Occipital lobe (tissue), 1 donor: ENCODE measurements at regions not wholly inside any gene's neighbourhood (a gene's known extent, or its start where the extent isn't known, plus 50 kb on each side); places are given as distances from the start of the nearest gene placed in this dataset.

Source experiments
- DNase-seq: peaks from one replicate; lab custom pipeline; 2025; lab: John Stamatoyannopoulos, UW

DNA sequence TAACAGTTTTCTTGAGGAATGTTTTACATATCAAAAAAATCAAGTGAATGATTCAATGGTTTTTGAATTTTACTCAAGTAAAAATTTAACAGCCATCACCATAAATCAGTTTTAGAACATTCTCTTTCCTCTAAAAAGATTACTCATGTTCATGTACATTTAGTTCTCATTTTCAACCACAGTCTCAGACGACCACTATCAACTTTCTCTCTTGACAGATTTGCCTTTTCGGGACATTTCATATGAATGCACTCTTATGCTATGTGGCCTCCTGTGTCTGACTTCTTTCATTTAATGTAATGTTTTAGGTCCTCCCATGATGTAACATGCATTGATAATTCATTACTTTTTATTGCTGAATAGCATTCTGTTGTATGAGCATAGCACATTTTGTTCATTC lies 309.3 kb upstream of the PLSCR5 start:
- no peak for DNase-seq

- no peak for DNase-seq
Measured at GRCh38 chr3:146912241-146913015, 307.3 kb upstream of the PLSCR5 start.

DNA sequence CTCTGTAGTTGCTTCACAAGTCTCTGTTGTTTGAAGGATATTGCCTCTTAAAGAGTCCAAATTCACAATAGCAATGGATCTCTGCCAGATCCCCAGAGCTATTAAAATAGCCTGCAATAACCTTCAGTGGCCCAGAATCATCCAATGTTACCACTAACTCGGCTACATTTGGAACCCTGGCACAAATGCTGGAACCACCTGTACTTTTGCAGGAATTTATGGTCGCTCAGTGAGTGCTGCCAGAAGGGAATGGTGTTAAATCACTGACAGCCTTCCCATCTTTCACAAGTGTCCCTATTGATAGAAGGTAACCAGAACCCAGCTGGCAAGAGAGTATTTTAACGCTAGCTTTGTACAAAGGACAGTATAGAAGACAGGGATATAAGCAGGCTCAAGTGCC lies 298.8 kb upstream of the PLSCR5 start:
- no peak for DNase-seq

GRCh38 chr3:146899171-146899570 lies 294.0 kb upstream of the PLSCR5 start:
- DNase-seq: no peak

- DNase-seq: no peak
Measured at GRCh38 chr3:146896711-146897110, 291.6 kb upstream of the PLSCR5 start.

- no peak for DNase-seq
Measured at GRCh38 chr3:146895026-146895749, 290.0 kb upstream of the PLSCR5 start.

- no peak for DNase-seq
Measured at GRCh38 chr3:146894406-146894805, 289.3 kb upstream of the PLSCR5 start.

DNA sequence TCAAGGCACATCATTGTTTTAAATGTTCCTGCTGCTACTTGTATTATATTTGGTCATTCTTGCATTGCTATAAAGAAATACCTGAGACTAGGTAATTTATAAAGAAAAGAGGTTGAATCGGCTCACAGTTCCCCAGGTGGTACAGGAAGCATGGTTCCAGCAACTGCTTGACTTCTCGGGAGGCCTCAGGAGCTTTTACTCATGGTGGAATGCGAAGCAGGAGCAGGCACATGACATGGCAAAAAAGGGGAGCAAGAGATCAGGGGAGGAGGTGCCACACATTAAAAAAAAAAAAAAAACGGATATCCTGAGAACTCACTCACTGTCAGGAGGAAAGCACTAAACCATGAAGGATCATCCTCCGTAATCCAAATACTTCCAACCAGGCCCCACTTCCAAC lies 286.9 kb upstream of the PLSCR5 start:
- DNase-seq: no peak

DNA sequence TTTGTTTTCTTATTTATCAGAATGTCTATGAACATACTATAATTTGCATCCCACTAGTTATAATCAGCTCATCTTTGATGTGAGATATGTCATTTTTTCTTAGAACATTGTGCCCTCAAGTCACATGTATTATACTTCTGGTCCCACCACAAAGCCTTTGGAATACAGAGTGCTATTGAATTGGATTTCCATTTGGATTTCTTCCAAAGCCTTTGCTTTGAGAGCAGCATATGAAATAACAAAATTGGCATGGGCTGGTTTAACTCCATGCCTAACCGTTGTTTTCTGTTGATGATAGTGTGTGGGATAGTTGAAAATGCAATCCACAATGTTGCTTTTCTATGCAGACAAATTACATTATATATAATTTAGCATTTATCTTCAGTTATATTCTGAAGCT lies 284.5 kb upstream of the PLSCR5 start:
- DNase-seq: no peak

GRCh38 chr3:146888176-146888575 lies 283.0 kb upstream of the PLSCR5 start:
- no peak for DNase-seq

- no peak for DNase-seq
Measured at GRCh38 chr3:146884721-146885120, 279.6 kb upstream of the PLSCR5 start.

DNA sequence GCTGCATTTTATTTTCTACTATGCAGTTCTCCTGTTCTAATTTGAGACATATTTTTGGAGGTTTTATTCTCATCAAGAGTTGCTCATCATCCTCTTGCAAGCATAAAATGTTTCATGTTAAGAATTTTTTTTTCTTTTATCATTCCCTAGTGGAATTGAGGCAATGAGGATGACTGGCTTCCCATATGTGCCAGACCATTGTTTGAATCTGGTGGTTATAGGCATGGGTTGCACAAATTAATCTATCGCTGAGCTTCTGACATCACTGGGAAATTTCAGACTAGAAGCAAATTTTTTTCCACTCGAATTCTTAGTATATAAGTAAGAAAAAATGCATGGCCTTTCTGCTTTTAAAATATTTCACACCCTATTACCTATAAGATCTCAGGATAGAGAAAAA lies 279.1 kb upstream of the PLSCR5 start:
- no peak for DNase-seq

- no peak for DNase-seq
Measured at GRCh38 chr3:146883288-146883687, 278.1 kb upstream of the PLSCR5 start.

DNA sequence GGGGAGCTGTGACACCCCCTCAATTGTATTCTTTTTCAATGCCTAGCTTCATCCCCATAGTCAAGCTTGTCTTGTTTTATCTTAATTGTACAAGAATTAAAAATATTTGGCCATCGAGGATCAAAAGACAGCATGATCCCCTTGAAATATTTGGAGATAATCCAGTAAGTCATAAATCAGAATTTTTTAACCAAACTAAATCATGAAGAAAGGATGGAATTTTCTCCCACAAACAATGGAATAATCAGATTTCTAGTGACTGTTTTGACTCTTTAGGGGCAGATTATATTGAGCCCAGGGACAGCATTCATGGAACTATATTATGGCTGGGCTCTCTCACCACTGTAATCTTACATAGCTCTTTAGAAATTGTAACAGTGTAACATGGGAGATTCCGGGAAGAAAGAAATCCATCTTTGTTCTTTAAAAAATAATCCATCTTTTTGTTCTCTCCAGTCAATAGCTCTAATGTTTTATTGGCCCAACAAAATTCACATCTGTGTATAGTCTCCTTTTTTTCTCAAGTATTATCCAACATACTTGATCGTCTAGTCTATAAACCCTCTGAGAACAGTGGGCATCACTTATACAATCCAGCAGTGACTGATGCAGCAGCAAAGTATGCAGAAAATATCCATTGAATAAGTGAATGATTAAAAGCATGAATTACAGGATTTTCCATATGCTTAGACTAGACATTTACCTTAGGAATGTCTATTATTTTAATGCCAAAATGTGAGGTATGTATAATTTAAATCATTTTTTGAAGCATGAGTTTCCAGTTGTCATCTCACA lies 277.0 kb upstream of the PLSCR5 start:
- no peak for DNase-seq

DNA sequence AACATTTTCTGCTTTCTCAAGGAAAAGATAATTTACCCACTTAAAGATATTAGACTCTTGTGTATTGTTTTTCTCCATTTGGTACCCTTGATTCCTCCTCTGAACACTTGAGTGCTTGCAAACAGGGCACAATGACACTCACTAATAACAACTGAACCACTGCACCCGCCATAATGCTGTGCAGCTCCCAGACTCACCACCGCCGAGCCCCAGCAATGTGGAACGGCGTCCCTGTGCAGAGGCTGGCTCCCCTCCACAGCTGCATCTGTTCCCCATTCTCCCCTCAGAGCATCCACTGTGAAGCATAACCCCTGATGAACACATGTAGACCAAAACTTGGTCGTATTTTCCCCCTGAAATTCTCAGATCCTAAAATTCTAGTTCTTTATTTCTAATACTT lies 276.2 kb upstream of the PLSCR5 start:
- no peak for DNase-seq

DNA sequence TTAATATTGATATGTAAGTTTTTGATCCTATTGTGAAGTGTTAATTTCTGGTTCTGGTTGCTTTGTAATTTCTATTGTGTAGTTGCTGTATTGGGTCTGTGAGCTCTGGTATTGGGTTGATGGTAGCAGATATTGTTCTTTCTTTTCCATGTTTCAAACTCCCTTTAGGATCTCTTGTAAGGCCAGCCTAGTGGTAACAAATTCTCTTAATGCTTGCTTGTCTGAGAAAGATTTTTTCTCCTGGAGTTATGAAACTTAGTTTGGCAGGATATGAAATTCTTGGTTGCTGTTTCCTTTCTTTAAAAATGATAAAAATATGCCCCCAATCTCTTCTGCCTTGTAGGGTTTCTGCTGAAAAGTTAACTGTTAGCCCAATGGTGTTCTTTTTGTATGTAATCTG lies 268.6 kb upstream of the PLSCR5 start:
- no peak for DNase-seq

DNA sequence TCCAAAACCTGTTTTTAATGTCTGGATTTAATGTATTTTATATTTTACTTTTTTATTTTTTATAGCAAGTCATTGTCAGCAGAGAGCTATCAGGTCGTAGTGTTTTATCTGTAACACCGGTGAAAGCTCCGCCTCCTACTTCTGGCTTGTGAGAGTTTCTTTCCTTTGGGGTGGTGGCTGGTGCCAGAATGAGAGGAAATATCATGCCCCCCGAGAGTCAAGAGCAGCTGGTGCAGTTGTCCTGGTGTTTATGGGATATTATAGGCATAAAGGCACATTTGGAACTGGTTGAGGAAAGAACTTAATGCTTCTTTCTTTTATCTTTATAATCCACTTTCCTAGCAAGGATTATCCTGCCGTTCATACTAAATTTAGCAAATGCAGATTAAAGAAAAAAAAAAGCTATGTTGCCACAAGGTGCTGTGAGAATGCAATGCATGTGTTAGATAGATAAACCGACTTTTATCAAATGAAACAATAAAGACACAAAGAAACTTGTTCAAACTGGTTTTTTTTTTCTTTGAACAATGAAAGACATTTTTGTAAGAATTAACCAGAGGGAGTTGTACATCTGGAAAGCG lies 260.1 kb upstream of the PLSCR5 start:
- no peak for DNase-seq

DNA sequence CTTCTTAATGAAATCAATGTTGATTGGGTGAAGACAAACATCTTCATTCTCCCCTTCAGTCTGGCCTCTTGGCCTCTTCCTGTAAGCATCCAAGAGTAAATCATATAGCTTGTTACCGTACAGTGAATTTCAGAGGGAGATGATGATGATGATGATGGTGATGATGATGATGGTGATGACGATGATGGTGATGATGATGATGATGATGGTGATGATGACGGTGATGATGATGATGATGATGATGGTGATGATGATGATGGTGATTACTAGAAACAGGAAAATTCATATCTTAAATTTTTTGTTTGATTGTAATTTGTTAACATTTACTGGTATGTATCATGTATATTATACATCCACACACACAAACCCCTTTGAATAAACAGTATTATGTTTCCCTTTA lies 256.1 kb upstream of the PLSCR5 start:
- DNase-seq: no peak

DNA sequence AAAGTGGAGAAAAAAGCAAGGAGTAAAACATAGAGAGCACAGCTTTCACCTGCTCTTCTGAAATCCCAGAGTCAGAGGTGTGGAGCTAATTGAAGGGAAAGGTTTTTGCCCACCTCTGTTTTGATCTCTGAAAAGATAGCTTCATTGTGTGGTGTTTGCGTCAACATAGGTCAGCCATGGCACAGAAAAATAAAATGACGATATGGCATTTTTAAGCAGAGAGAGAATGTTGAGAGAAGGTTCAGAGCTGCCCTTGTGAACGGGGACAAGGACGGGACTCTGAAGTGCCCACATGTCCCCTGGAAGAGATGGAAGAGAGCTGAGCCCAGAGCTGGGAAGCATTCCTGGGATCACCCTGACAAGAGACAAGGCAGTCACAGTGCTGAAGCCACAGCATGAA lies 249.4 kb upstream of the PLSCR5 start:
- no peak for DNase-seq

- no peak for DNase-seq
Measured at GRCh38 chr3:146851665-146852064, 246.5 kb upstream of the PLSCR5 start.

GRCh38 chr3:146845361-146845760 lies 240.2 kb upstream of the PLSCR5 start:
- no peak for DNase-seq

GRCh38 chr3:146843476-146843875 lies 238.3 kb upstream of the PLSCR5 start:
- no peak for DNase-seq
